ENCODE measurements at regions not wholly inside any gene's neighbourhood (a gene's known extent, or its start where the extent isn't known, plus 50 kb on each side); places are given as distances from the start of the nearest gene placed in this dataset.

- no peak for DNase-seq (ENCODE audit: low read depth)
Observed at GRCh38 chr18:76202322-76202721, 292.7 kb downstream of the ZNF516 start.

- no peak for DNase-seq (ENCODE audit: low read depth)
Observed at GRCh38 chr18:76195601-76196000, 299.4 kb downstream of the ZNF516 start.

- no peak for DNase-seq (ENCODE audit: low read depth)
Observed at GRCh38 chr18:76188097-76188496, 306.9 kb downstream of the ZNF516 start.

DNA sequence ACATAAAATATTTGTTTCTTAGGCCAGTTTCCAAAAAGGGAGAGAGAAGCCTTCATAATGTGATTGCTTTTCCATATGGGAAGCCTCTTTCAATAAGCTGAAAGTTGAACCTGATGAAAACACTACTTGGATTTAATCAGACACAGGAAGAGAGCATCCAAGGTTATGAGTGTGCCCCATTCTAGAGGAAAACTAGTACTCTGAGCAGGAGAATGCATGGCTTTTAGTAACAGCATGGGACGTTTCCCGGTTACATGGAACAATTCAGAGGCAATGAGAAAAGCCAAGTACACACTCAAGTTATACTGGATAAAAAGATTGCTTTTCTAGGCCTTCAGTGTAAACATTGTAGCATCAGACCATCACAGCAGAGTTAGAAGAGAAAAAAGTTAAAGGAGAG lies 315.8 kb downstream of the ZNF516 start:
- no peak for DNase-seq (ENCODE audit: low read depth)

GRCh38 chr18:76177160-76177559 lies 317.9 kb downstream of the ZNF516 start:
- DNase-seq (ENCODE audit: low read depth): no peak

DNA sequence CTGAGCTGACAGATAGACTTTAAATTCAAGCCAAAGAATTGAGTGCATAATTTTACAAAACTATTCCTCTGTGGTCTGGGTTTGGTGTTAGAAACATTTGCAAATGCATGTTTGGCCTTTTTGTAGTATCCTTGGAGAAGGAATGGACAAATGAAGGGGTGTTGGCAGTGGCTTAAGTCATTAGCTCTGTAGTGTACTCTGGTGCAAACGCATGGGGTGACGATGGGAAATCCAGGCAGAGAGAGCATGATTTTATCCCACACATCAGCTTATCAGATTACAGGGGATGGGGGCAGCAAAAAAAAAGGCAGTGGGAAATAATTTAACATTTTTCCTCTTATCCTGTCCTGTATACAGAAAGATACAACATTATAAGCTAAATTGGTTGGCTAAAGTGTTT lies 320.6 kb downstream of the ZNF516 start:
- no peak for DNase-seq (ENCODE audit: low read depth)

GRCh38 chr18:76169733-76170132 lies 325.3 kb downstream of the ZNF516 start:
- no peak for DNase-seq (ENCODE audit: low read depth)

GRCh38 chr18:76167845-76168621 lies 327.0 kb downstream of the ZNF516 start:
- DNase-seq (ENCODE audit: low read depth): no peak

- no peak for DNase-seq (ENCODE audit: low read depth)
Observed at GRCh38 chr18:76167410-76167809, 327.6 kb downstream of the ZNF516 start.

DNA sequence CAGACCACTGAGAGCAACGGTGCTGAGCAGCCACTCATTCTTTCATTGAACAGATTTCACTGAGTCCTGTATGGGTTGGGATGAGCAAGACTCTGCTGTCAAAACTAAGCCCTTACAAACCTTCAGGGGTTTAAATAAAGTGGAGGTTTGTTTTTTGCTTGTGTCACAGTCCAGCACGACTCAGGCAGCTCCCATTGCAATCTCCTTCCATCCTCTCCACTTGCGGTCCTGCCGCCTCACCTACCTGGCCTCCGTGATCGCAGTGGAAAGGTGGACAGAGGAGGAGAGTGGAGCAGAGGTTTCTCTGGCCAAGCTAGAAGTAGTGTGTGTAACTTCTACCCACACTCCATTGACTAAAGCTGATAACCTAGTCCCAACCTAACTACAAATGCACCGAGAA lies 332.2 kb downstream of the ZNF516 start:
- DNase-seq (ENCODE audit: low read depth): no peak

DNA sequence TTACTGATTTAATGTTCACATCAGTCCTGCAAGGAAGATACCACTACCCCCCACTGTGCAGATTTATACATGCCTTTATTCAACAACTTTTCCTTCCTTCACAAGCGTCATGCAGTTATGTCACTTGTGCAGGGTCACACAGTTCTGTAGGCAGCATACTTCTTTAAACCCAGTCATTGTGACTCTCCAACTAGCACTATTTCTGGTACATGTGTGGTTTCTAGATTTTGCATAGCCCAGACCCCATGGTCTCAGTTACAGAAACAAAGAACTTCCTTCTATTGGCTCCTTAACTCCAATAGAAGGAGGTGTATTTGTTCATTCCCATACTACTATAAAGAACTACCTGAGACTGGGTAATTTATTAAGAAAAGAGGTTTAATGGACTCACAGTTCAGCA lies 333.1 kb downstream of the ZNF516 start:
- DNase-seq (ENCODE audit: low read depth): no peak

GRCh38 chr18:76153691-76154090 lies 341.4 kb downstream of the ZNF516 start:
- DNase-seq (ENCODE audit: low read depth): no peak

GRCh38 chr18:76149734-76150133 lies 345.3 kb downstream of the ZNF516 start:
- DNase-seq (ENCODE audit: low read depth): no peak

DNA sequence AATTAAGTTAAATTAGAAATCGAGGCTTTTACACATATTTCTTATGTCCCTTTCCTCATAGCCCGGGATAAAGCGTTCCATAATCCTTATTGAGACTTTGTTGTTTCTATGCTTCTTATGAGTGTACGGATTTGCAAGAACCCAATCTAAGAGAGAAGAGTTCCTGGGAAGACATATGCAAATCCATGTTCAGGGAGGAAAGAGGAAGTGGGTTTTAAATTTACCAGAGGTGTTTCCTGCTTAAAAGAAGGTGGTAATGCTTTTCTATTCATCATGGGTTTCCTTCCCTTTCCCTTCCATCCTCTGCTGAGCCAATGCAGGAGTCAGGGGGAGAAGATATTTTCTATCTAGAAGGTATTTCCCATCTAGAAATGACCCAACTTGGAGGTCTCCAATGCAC lies 345.8 kb downstream of the ZNF516 start:
- DNase-seq (ENCODE audit: low read depth): no peak

- no peak for DNase-seq (ENCODE audit: low read depth)
Observed at GRCh38 chr18:76145521-76146376, 349.3 kb downstream of the ZNF516 start.

DNA sequence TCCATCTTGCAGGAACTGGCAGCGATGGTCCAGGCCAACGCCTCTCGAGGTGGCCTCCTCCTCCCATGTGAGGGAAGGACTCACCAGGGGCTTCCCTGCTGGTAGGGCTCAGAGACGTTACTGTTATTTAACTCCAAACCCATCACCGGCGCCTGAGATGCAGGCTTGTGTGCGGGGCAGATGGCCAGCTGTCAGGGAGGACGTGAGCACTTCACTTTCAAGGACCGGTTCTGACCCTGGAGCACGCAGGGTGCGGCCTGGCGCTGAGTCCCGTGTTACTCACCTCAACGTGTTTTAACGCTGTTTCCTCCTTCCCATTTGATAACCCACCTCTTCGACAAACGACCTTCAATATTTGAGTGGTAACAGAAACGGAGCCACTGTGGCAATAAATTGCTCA lies 350.2 kb downstream of the ZNF516 start:
- DNase-seq (ENCODE audit: low read depth): no peak

GRCh38 chr18:76142611-76143010 lies 352.4 kb downstream of the ZNF516 start:
- DNase-seq (ENCODE audit: low read depth): no peak

GRCh38 chr18:76139844-76140243 lies 355.2 kb downstream of the ZNF516 start:
- no peak for DNase-seq (ENCODE audit: low read depth)

- DNase-seq (ENCODE audit: low read depth): no peak
Observed at GRCh38 chr18:76137216-76137615, 357.8 kb downstream of the ZNF516 start.

- no peak for DNase-seq (ENCODE audit: low read depth)
Observed at GRCh38 chr18:76136701-76137100, 358.3 kb downstream of the ZNF516 start.

GRCh38 chr18:76134628-76135027 lies 360.4 kb downstream of the ZNF516 start:
- no peak for DNase-seq (ENCODE audit: low read depth)

DNA sequence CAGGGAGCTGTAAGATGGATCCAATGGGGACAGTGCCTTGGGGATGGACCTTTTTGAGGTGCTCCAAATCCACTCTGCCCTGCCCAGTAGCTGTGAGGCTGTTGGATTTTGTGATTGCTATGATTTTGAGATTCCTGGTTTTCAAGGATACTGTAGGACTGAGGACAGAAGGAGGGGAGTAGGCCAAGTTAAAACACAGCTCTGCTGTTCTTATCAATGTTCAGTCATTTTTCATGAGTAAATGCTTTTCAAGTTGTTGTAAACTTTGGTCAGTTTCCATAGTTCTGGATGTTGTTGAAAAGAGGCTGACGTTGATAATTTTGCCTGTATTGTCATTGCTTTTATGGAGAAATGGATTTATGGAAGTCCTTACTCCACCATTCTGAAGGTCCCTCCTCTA lies 361.2 kb downstream of the ZNF516 start:
- no peak for DNase-seq (ENCODE audit: low read depth)

GRCh38 chr18:76131738-76132137 lies 363.3 kb downstream of the ZNF516 start:
- no peak for DNase-seq (ENCODE audit: low read depth)

Measured in fibroblast of the conjunctiva (primary cell).